ENCODE measurements at regions not wholly inside any gene's neighbourhood (a gene's known extent, or its start where the extent isn't known, plus 50 kb on each side); places are given as distances from the start of the nearest gene placed in this dataset.

GRCh38 chr14:38761033-38761432 lies 342.0 kb downstream of the SEC23A start:
- no peak for DNase-seq

GRCh38 chr14:38758661-38759060 lies 344.4 kb downstream of the SEC23A start:
- DNase-seq, result no peak

GRCh38 chr14:38755036-38755435 lies 348.0 kb downstream of the SEC23A start:
- DNase-seq, result no peak

- no peak for DNase-seq
These were observed 350.3 kb downstream of the SEC23A start for GRCh38 chr14:38752750-38753149.

- no peak for DNase-seq
These were observed 350.7 kb downstream of the SEC23A start for GRCh38 chr14:38752341-38752740.

GRCh38 chr14:38751459-38751858 lies 351.6 kb downstream of the SEC23A start:
- DNase-seq, result no peak

- DNase-seq, result no peak
These were observed 353.1 kb downstream of the SEC23A start for GRCh38 chr14:38749936-38750335.

GRCh38 chr14:38745861-38746260 lies 357.2 kb downstream of the SEC23A start:
- DNase-seq, result no peak

GRCh38 chr14:38743966-38744584 lies 359.0 kb downstream of the SEC23A start:
- no peak for DNase-seq

- no peak for DNase-seq
These were observed 365.2 kb downstream of the SEC23A start for GRCh38 chr14:38737686-38738407.

- DNase-seq, result no peak
These were observed 368.0 kb downstream of the SEC23A start for GRCh38 chr14:38735005-38735404.

GRCh38 chr14:38731962-38732361 lies 371.1 kb downstream of the SEC23A start:
- DNase-seq, result peak; percentile 70

GRCh38 chr14:38730420-38730819 lies 372.6 kb downstream of the SEC23A start:
- DNase-seq, result no peak

- DNase-seq, result no peak
These were observed 375.3 kb downstream of the SEC23A start for GRCh38 chr14:38727731-38728130.

GRCh38 chr14:38724621-38725020 lies 378.4 kb downstream of the SEC23A start:
- no peak for DNase-seq

- DNase-seq, result no peak
These were observed 379.1 kb downstream of the SEC23A start for GRCh38 chr14:38723959-38724358.

GRCh38 chr14:38723277-38723676 lies 379.8 kb downstream of the SEC23A start:
- no peak for DNase-seq

GRCh38 chr14:38721822-38722431 lies 381.1 kb downstream of the SEC23A start:
- no peak for DNase-seq

- no peak for DNase-seq
These were observed 384.5 kb downstream of the SEC23A start for GRCh38 chr14:38718519-38718918.

- DNase-seq, result no peak
These were observed 386.1 kb downstream of the SEC23A start for GRCh38 chr14:38716926-38717325.

GRCh38 chr14:38710881-38711280 lies 392.2 kb downstream of the SEC23A start:
- DNase-seq, result no peak

GRCh38 chr14:38710196-38710595 lies 392.8 kb downstream of the SEC23A start:
- DNase-seq, result no peak

- DNase-seq, result no peak
These were observed 397.8 kb downstream of the SEC23A start for GRCh38 chr14:38705220-38705619.

- DNase-seq, result no peak
These were observed 398.8 kb downstream of the SEC23A start for GRCh38 chr14:38704220-38704619.
